ENCODE measurements at regions not wholly inside any gene's neighbourhood (a gene's known extent, or its start where the extent isn't known, plus 50 kb on each side); places are given as distances from the start of the nearest gene placed in this dataset.

DNA sequence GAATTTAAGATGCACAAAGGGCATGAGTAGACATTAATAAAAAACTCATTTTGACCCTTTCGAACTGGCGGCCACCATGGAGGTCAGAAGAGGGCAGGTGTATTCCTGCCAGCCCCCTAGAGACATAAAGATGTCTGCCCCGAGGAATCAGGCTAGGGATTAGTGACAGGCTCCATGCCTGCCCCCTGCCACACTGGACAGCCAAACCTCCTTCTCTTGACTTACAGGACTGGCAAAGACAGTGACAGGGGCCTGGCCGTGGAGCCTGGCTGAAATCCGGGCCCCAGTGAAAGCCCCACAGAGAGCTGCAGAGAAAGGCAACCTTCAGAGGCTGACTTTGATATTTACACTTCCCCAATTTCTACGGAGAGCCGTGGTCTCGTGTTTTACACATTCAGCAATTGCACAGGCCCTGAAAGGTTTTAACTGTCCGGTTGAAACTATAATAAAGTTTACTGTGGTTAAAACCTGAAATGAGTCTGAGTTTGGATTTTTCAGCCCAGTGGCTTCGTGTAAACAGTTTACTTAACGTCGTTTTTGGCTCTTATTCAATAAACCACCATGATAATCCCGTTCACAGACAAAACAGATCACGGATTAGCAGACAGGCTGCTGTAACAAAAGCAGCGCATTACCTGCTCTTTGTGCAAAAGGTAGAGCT lies 243.9 kb upstream of the MYOCD start:
- H3K27ac ChIP-seq (ENCODE audit: insufficient read length, low read depth, low read length) = no peak overlapping the region
- no peak for DNase-seq

More for the DNA sequence above, 243.9 kb upstream of the MYOCD start:
- no peaks in the 10 kb centered on the region for H3K4me1 Mint-ChIP-seq
- Histone ChIP-seq H3K27me3 (ENCODE audit: insufficient read depth, low read length) (no peaks in the 10 kb centered on the region), H4K5ac (ENCODE audit: insufficient read length, low read depth, low read length) (no peak overlapping the region), H2BK15ac (ENCODE audit: low read depth, low read length) (no peak overlapping the region), H3K18ac (ENCODE audit: insufficient read length, low read depth, low read length) (no peak overlapping the region), H3K23me2 (ENCODE audit: insufficient read length, low read depth, low read length, poor library complexity, severe bottlenecking) (no peaks in the 10 kb centered on the region), H3K9me3 (ENCODE audit: control insufficient read depth, low read depth, low read length) (no peaks in the 10 kb centered on the region), H3K9ac (ENCODE audit: extremely low read depth, insufficient read length, low read length) (no peak overlapping the region), H3K14ac (ENCODE audit: insufficient read depth, low read length) (no peak overlapping the region), H4K8ac (replicated peaks; ENCODE audit: insufficient read length, low read depth, low read length) (no peak overlapping the region), H2BK5ac (ENCODE audit: insufficient read length, low read length) (no peak overlapping the region), H2BK120ac (ENCODE audit: low read depth, low read length, poor library complexity, severe bottlenecking) (no peak overlapping the region), H3K4me1 (ENCODE audit: insufficient read depth, low read length) (no peaks in the 10 kb centered on the region), H2AFZ (ENCODE audit: low read length) (no peak overlapping the region), H3T11ph (ENCODE audit: low read length) (no peak overlapping the region), H3K4ac (ENCODE audit: low read depth, low read length) (no peak overlapping the region), H2BK20ac (ENCODE audit: low read depth, low read length, poor library complexity, severe bottlenecking) (no peak overlapping the region), H2AK5ac (ENCODE audit: insufficient read length, low read length) (no peak overlapping the region), H4K91ac (ENCODE audit: insufficient read length, low read depth, low read length) (no peak overlapping the region), H3K56ac (ENCODE audit: insufficient read length, low read depth, low read length) (no peak overlapping the region), H4K20me1 (ENCODE audit: control insufficient read depth, insufficient read depth, insufficient read length) (no peaks in the 10 kb centered on the region), H3K23ac (ENCODE audit: insufficient read length, low read depth, low read length) (no peak overlapping the region), H3K79me2 (ENCODE audit: insufficient read depth, low read length) (no peaks in the 10 kb centered on the region), H3K79me1 (ENCODE audit: insufficient read depth, low read depth, low read length, poor library complexity, severe bottlenecking) (no peaks in the 10 kb centered on the region), H3K4me2 (ENCODE audit: insufficient read depth, insufficient read length, low read length) (no peak overlapping the region), H2BK12ac (ENCODE audit: insufficient read length, low read depth, low read length) (no peak overlapping the region)
- peaks cover 2% of the 10 kb centered on the region; the same call in 1 of the 2 replicates for H3K27me3 Mint-ChIP-seq (ENCODE audit: low read depth)
- no peak overlapping the region for H3K4me3 Mint-ChIP-seq
- no peak overlapping the region for H3K27ac Mint-ChIP-seq
- TF ChIP-seq, protein P1, sequence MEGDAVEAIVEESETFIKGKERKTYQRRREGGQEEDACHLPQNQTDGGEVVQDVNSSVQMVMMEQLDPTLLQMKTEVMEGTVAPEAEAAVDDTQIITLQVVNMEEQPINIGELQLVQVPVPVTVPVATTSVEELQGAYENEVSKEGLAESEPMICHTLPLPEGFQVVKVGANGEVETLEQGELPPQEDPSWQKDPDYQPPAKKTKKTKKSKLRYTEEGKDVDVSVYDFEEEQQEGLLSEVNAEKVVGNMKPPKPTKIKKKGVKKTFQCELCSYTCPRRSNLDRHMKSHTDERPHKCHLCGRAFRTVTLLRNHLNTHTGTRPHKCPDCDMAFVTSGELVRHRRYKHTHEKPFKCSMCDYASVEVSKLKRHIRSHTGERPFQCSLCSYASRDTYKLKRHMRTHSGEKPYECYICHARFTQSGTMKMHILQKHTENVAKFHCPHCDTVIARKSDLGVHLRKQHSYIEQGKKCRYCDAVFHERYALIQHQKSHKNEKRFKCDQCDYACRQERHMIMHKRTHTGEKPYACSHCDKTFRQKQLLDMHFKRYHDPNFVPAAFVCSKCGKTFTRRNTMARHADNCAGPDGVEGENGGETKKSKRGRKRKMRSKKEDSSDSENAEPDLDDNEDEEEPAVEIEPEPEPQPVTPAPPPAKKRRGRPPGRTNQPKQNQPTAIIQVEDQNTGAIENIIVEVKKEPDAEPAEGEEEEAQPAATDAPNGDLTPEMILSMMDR (conservative IDR thresholded peaks at IDR 0.05) = no peak
- no peaks in the 10 kb centered on the region; a peak in 2 of 7 replicates for H3K36me3 Mint-ChIP-seq (ENCODE audit: insufficient read depth in 1 of 3, low read depth in 3 of 3)
- H3K9me3 Mint-ChIP-seq = peaks cover 6% of the 10 kb centered on the region in 2 experiments; a peak in 4 of 5 replicates
- WGBS (ENCODE audit: extremely low coverage, insufficient read length, low lambda C conversion rate) = no CpG with 5 or more reads among the region's 15 CpGs

All from H9 (cell line).